ENCODE measurements at regions not wholly inside any gene's neighbourhood (a gene's known extent, or its start where the extent isn't known, plus 50 kb on each side); places are given as distances from the start of the nearest gene placed in this dataset.
"Not testable (repeated sequence)": the region's sequence is repeated elsewhere in the genome, so short reads cannot be mapped to it uniquely, and the experiment has no call there.

DNA sequence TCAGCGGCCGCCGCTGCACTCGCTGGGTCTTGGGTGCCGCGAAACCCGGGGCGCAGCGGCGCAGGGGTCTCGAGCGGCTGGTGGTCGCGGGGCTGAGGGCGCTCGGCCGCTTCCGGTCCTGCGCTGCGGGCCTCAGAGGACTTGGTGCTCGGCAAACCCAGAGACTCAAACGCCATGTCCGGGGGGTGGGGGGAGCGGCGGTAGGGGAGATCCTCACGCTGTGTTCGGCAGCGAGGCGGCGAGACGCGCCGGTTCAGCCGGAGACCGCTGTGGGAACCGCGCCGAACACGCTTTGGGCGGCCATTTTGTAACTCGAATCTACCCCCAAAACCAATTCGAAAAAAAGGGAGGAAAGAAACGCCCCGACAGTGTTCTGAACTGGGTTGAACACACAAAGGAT is 317.5 kb upstream of the CDH18 start:
- no peak overlapping the region for H3K4me3 ChIP-seq (ENCODE audit: low read depth, low read length)
- H3K27me3 ChIP-seq (ENCODE audit: control insufficient read depth, insufficient read depth, low read length), result no peaks in the 10 kb centered on the region
- H3K4me2 ChIP-seq (ENCODE audit: low read length), result no peak overlapping the region
- no peak overlapping the region for H2AFZ ChIP-seq
- H3K9me3 ChIP-seq (ENCODE audit: control insufficient read depth, low read length), result no peaks in the 10 kb centered on the region
- no peaks in the 10 kb centered on the region for H3K36me3 ChIP-seq (ENCODE audit: control insufficient read depth, insufficient read depth, low read length)
- H3K79me2 ChIP-seq, result no peaks in the 10 kb centered on the region
- no peaks in the 10 kb centered on the region for H3K4me1 ChIP-seq
- H3K9ac ChIP-seq, result no peak overlapping the region
- TF ChIP-seq, protein P1, sequence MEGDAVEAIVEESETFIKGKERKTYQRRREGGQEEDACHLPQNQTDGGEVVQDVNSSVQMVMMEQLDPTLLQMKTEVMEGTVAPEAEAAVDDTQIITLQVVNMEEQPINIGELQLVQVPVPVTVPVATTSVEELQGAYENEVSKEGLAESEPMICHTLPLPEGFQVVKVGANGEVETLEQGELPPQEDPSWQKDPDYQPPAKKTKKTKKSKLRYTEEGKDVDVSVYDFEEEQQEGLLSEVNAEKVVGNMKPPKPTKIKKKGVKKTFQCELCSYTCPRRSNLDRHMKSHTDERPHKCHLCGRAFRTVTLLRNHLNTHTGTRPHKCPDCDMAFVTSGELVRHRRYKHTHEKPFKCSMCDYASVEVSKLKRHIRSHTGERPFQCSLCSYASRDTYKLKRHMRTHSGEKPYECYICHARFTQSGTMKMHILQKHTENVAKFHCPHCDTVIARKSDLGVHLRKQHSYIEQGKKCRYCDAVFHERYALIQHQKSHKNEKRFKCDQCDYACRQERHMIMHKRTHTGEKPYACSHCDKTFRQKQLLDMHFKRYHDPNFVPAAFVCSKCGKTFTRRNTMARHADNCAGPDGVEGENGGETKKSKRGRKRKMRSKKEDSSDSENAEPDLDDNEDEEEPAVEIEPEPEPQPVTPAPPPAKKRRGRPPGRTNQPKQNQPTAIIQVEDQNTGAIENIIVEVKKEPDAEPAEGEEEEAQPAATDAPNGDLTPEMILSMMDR (IDR thresholded peaks at IDR 0.05), result no peak
- no peak overlapping the region for H3K27ac ChIP-seq

DNA sequence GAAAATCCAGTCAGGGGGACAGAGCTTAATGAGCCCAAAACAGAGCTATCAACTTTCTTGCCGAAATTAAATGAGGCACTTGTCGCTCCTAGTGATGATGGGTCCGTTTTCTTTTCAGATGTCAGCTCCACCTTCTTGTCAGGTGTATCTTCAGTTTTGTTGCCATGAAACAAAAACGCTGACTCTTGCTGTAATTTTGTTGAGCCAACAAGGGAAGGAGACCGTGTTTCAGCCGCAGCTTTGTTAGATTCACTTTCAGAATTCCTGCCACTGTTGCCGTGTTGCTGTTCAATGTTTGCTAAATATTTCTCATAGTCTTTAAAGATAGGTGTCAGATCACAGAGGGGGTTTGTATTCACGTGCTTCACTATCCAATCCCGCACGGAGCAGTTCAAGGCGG is 316.6 kb upstream of the CDH18 start:
- not testable (repeated sequence) for H3K36me3 ChIP-seq (ENCODE audit: control insufficient read depth, insufficient read depth, low read length); H3K27ac ChIP-seq; H3K9me3 ChIP-seq (ENCODE audit: control insufficient read depth, low read length); H3K27me3 ChIP-seq (ENCODE audit: control insufficient read depth, insufficient read depth, low read length); H3K79me2 ChIP-seq; H3K4me2 ChIP-seq (ENCODE audit: low read length); H3K9ac ChIP-seq; H3K4me1 ChIP-seq; H3K4me3 ChIP-seq (ENCODE audit: low read depth, low read length); H2AFZ ChIP-seq

DNA sequence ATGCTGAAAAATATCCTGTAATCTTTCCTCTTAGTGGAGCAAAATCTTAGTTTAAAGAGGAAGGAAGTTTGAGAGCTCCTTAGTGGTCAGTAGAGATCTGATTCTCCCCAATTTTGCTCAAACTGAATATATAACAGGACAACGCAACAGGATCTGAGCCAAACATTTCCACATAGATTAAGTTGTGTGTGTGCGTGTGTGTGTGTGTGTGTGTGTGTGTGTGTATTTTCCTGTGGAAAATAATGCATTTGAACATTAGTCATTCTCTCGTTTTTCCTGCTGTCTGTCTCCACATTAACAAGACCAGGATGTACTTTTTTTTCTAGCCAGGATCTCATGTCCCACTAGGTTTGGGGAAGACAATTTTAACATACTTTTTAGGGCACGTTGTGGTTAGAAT is 312.1 kb upstream of the CDH18 start:
- no peak overlapping the region for H3K9ac ChIP-seq
- TF ChIP-seq, protein P1 (IDR thresholded peaks at IDR 0.05), result no peak
- no peak overlapping the region for H2AFZ ChIP-seq
- no peaks in the 10 kb centered on the region for H3K27me3 ChIP-seq (ENCODE audit: control insufficient read depth, insufficient read depth, low read length)
- no peaks in the 10 kb centered on the region for H3K9me3 ChIP-seq (ENCODE audit: control insufficient read depth, low read length)
- no peaks in the 10 kb centered on the region for H3K4me1 ChIP-seq
- no peak overlapping the region for H3K4me3 ChIP-seq (ENCODE audit: low read depth, low read length)
- no peaks in the 10 kb centered on the region for H3K36me3 ChIP-seq (ENCODE audit: control insufficient read depth, insufficient read depth, low read length)
- no peak overlapping the region for H3K27ac ChIP-seq
- no peak overlapping the region for H3K4me2 ChIP-seq (ENCODE audit: low read length)
- no peaks in the 10 kb centered on the region for H3K79me2 ChIP-seq

DNA sequence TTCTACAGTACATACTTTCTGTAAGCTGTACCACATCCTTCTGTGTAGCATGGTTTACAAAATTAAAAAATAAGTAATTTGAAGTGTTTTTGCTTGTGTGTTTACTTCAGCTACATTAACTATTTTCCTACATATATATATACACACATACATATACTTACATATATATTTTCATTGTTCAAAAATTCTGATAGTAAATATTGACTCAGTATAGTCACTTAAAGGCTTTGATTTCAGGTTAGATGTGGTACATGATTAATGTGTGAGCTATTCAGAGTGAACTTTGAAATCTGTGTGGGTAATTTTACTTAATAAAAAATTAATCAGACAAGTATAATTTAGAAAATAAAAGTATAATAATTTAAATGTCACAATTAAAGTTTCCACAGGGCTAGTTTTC is 306.7 kb upstream of the CDH18 start:
- H3K4me2 ChIP-seq (ENCODE audit: low read length), result no peak overlapping the region
- no peaks in the 10 kb centered on the region for H3K27me3 ChIP-seq (ENCODE audit: control insufficient read depth, insufficient read depth, low read length)
- H3K9me3 ChIP-seq (ENCODE audit: control insufficient read depth, low read length), result no peaks in the 10 kb centered on the region
- H3K4me3 ChIP-seq (ENCODE audit: low read depth, low read length), result no peak overlapping the region
- H3K79me2 ChIP-seq, result no peaks in the 10 kb centered on the region
- H3K36me3 ChIP-seq (ENCODE audit: control insufficient read depth, insufficient read depth, low read length), result no peaks in the 10 kb centered on the region
- H3K4me1 ChIP-seq, result no peaks in the 10 kb centered on the region
- H2AFZ ChIP-seq, result no peak overlapping the region
- TF ChIP-seq, protein P1 (IDR thresholded peaks at IDR 0.05), result no peak
- H3K9ac ChIP-seq, result no peak overlapping the region
- H3K27ac ChIP-seq, result no peak overlapping the region

DNA sequence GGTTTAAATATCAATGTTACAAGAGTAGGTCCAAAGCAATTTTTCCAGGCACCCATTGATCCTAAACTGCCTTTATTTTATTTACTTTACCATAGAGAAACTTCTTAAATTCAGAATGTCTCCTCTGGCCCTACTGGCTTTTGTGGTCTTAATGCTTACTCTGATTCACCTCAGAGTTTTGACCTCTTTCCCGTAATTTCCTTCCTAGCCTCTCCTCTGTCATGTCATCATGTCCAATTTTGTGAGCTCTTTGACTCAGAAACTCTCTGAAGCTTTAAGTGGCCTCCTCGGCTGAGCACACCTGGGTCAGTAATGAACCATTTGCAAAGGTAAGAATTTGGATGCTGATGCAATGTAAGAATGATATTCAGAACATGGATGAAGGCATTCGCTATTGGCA is 303.8 kb upstream of the CDH18 start:
- H3K4me2 ChIP-seq (ENCODE audit: low read length), result no peak overlapping the region
- H3K9me3 ChIP-seq (ENCODE audit: control insufficient read depth, low read length), result no peaks in the 10 kb centered on the region
- no peaks in the 10 kb centered on the region for H3K27me3 ChIP-seq (ENCODE audit: control insufficient read depth, insufficient read depth, low read length)
- H3K79me2 ChIP-seq, result no peaks in the 10 kb centered on the region
- H3K4me3 ChIP-seq (ENCODE audit: low read depth, low read length), result no peak overlapping the region
- H3K9ac ChIP-seq, result no peak overlapping the region
- TF ChIP-seq, protein P1 (IDR thresholded peaks at IDR 0.05), result no peak
- H3K4me1 ChIP-seq, result no peaks in the 10 kb centered on the region
- no peak overlapping the region for H3K27ac ChIP-seq
- no peak overlapping the region for H2AFZ ChIP-seq
- H3K36me3 ChIP-seq (ENCODE audit: control insufficient read depth, insufficient read depth, low read length), result no peaks in the 10 kb centered on the region
